DND-41 (cell line): ENCODE measurements at regions not wholly inside any gene's neighbourhood (a gene's known extent, or its start where the extent isn't known, plus 50 kb on each side); places are given as distances from the start of the nearest gene placed in this dataset.

Experiments
- CTCF ChIP-seq: IDR thresholded peaks from 2 replicates; pipeline ENCODE4 v1.5.1; 2012; ENCODE audit warnings: borderline replicate concordance, low read length, moderate library complexity, mild to moderate bottlenecking; ENCODE audit not compliant: poor library complexity, severe bottlenecking; ENCODE audit errors: extremely low read depth
- EZH2 ChIP-seq: IDR thresholded peaks from 3 replicates; pipeline ENCODE4 v1.6.1; 2012; ENCODE audit warnings: borderline replicate concordance, low read depth, mild to moderate bottlenecking, moderate library complexity, low read length, inconsistent platforms; ENCODE audit not compliant: severe bottlenecking

- TF ChIP-seq CTCF (no peak), EZH2 (no peak)
Observed at GRCh38 chr11:127461241-127462064, 460.9 kb upstream of the KIRREL3 start.
